Cardiac muscle cell (in vitro differentiated cells and primary cell): ENCODE measurements at regions not wholly inside any gene's neighbourhood (a gene's known extent, or its start where the extent isn't known, plus 50 kb on each side); places are given as distances from the start of the nearest gene placed in this dataset.

ENCODE experiments used
- DNase-seq, 2 donors: peaks; one replicate each; pipeline versions ENCODE4 v3.0.0 to v3.0.0-alpha.2; 2010 to 2017; ENCODE audit warnings: low read depth in 1 of 2, low spot score in 1 of 2
- H3K27ac ChIP-seq: fragments of 200-600 bp; sonication (generic); 2 replicates; pipeline ENCODE4 v1.5.1; 2016
- H3K27me3 ChIP-seq: fragments of 200-600 bp; sonication (generic); 2 replicates; pipeline ENCODE4 v1.6.0; 2016; ENCODE audit warnings: control low read depth
- H3K36me3 ChIP-seq: fragments of 200-600 bp; sonication (generic); 2 replicates; pipeline ENCODE4 v1.5.1; 2016; ENCODE audit warnings: control low read depth
- H3K4me1 ChIP-seq: fragments of 200-600 bp; sonication (generic); 2 replicates; pipeline ENCODE4 v1.8.1; 2017; ENCODE audit warnings: low read depth, mild to moderate bottlenecking, mixed run types
- H3K4me3 ChIP-seq: fragments of 200-600 bp; sonication (generic); 2 replicates; pipeline ENCODE4 v1.5.1; 2016; ENCODE audit warnings: mild to moderate bottlenecking
- H3K9me3 ChIP-seq: fragments of 200-600 bp; sonication (generic); 2 replicates; pipeline ENCODE4 v1.5.1; 2017; ENCODE audit warnings: low read depth, mild to moderate bottlenecking, control low read depth
- TF ChIP-seq, protein P1 (sequence below): IDR thresholded peaks from 2 replicates; pipeline ENCODE4 v1.5.1; 2012; ENCODE audit warnings: low read depth, mild to moderate bottlenecking, low read length

DNA sequence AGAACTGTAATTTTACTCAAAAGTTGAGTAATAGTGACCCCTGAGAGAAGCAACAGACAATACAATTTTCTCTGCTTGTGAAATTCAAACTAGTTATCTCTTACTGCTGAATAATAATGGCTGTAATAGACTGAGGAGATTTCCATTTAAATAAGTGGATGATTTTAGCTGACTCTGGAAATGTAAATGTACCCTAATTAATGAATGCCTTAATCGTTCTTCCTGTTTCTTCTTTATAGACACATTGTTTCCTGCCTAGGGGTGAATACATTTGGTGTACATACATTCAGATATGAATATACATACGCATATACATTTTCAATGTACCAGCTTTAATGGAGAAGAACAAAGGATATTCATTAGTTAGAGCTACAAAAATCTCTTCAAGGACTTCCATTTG is 611.9 kb downstream of the TFAP2B start:
- no peaks in the 10 kb centered on the region for H3K9me3 ChIP-seq
- H3K4me1 ChIP-seq, result no peaks in the 10 kb centered on the region
- no peak for DNase-seq
- no peaks in the 10 kb centered on the region for H3K36me3 ChIP-seq
- no peak overlapping the region for H3K27ac ChIP-seq
- H3K27me3 ChIP-seq, result no peaks in the 10 kb centered on the region
- TF ChIP-seq, protein P1, sequence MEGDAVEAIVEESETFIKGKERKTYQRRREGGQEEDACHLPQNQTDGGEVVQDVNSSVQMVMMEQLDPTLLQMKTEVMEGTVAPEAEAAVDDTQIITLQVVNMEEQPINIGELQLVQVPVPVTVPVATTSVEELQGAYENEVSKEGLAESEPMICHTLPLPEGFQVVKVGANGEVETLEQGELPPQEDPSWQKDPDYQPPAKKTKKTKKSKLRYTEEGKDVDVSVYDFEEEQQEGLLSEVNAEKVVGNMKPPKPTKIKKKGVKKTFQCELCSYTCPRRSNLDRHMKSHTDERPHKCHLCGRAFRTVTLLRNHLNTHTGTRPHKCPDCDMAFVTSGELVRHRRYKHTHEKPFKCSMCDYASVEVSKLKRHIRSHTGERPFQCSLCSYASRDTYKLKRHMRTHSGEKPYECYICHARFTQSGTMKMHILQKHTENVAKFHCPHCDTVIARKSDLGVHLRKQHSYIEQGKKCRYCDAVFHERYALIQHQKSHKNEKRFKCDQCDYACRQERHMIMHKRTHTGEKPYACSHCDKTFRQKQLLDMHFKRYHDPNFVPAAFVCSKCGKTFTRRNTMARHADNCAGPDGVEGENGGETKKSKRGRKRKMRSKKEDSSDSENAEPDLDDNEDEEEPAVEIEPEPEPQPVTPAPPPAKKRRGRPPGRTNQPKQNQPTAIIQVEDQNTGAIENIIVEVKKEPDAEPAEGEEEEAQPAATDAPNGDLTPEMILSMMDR, result no peak
- H3K4me3 ChIP-seq, result no peak overlapping the region

DNA sequence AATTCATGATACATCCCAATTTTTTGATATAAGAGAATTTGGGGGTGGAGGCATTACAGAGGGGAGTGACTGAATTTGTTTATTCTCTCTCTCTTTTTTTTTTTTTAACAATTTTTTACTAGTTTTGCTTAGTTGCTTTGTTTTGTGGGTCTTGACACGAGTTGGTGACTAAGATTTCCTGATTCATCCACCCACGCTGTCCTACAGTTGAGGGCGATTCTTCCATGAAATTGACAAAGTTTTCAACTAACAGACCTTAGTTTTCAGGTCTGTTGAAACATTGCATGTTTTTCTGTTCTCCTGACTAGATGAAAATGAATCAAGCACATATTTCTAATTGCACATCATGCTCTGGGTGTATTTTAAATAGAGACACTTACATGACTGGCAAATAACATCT is 613.8 kb downstream of the TFAP2B start:
- no peaks in the 10 kb centered on the region for H3K9me3 ChIP-seq
- no peaks in the 10 kb centered on the region for H3K36me3 ChIP-seq
- DNase-seq, result no peak
- no peak overlapping the region for H3K4me3 ChIP-seq
- no peak overlapping the region for H3K27ac ChIP-seq
- no peaks in the 10 kb centered on the region for H3K4me1 ChIP-seq
- H3K27me3 ChIP-seq, result no peaks in the 10 kb centered on the region
- TF ChIP-seq, protein P1, result no peak

DNA sequence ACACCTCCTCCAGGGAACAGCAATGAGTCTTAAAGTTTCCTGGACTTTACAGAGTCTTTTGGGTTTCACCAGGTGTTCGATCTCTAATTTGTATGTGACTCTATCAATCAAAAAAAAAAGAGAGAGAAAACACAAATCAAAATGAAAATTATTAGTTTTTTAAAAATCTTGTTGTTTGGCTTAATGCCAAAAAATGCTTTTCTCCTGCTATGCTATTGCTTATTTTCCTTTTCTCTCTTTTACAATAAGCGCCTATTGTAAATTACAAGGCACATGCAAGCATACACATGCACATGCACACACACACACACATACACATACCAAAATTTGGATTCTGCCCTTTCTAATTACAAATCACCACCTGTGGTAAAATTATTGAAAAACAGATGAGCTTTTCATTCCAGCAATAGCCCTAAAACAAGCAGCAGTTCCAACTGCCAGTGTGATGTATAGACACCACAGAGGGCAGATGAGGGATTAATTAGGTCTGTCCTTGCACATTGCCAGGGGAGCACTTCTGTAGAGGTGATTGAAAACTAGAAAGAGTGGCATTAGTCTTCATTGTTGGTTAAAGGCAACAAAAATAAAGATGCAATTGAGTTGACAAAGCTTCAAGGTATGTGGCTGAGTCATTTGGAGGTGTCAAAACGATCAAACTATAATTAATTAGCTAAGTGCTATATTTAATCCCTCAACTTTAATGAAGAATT is 631.7 kb downstream of the TFAP2B start:
- TF ChIP-seq, protein P1, result no peak
- DNase-seq, result no peak
- H3K9me3 ChIP-seq, result no peaks in the 10 kb centered on the region
- H3K27me3 ChIP-seq, result no peaks in the 10 kb centered on the region
- no peaks in the 10 kb centered on the region for H3K4me1 ChIP-seq
- H3K36me3 ChIP-seq, result no peaks in the 10 kb centered on the region
- H3K4me3 ChIP-seq, result no peak overlapping the region
- no peak overlapping the region for H3K27ac ChIP-seq

DNA sequence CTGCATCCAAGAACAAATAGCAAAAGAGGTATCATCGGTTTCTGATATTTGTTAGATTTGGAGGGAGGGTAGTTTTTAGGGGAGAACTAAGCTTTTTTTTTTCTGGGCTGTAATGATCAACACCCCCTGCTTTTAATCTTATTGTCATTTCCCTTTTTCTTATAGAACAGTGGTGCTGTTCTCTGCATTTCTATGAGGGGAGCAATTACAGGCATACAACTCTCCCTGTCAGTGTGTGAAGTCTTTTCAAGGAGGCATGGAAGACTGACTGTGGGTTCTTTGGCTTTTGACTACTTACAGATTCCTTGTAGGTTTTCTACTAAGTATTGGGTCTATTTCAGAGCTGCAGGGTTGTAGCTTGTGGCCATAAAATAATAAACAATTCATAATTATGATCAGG is 632.3 kb downstream of the TFAP2B start:
- TF ChIP-seq, protein P1, result no peak
- H3K4me1 ChIP-seq, result no peaks in the 10 kb centered on the region
- no peaks in the 10 kb centered on the region for H3K36me3 ChIP-seq
- no peaks in the 10 kb centered on the region for H3K9me3 ChIP-seq
- no peak overlapping the region for H3K27ac ChIP-seq
- no peak for DNase-seq
- no peak overlapping the region for H3K4me3 ChIP-seq
- H3K27me3 ChIP-seq, result no peaks in the 10 kb centered on the region

DNA sequence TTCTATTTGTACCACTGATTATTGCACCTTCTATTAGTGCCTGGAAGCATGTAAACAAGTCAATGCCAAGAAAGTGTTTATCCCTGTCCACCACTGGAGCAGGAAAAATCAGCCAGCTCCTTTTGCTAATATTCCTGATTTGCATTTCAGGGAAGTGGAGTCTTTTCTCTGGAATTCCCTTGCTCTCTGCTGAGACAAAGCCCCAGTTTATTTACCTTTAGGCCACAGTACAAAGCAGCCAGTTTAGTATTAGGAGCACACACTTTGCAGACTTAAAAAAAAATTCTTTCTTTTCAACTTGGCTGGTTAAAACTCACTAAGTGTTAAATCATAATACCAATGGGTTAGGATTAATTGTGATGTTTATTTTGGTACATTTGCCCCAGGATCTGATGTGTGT is 631.1 kb downstream of the PKHD1 start:
- no peaks in the 10 kb centered on the region for H3K36me3 ChIP-seq
- no peaks in the 10 kb centered on the region for H3K4me1 ChIP-seq
- H3K9me3 ChIP-seq, result no peaks in the 10 kb centered on the region
- H3K27me3 ChIP-seq, result no peaks in the 10 kb centered on the region
- H3K4me3 ChIP-seq, result no peak overlapping the region
- DNase-seq, result no peak
- H3K27ac ChIP-seq, result no peak overlapping the region
- TF ChIP-seq, protein P1, result no peak
